RWPE1 (cell line): ENCODE measurements at regions not wholly inside any gene's neighbourhood (a gene's known extent, or its start where the extent isn't known, plus 50 kb on each side); places are given as distances from the start of the nearest gene placed in this dataset.

Experiments
- CTCF ChIA-PET: fragments of 350-600 bp; sonication (Branson Sonifier 250); formaldehyde crosslinking; extraction: SDS; loops from one replicate; lab custom pipeline; 2021; lab: Yijun Ruan, JAX
- POLR2A ChIA-PET: fragments of 400-600 bp; formaldehyde crosslinking; extraction: SDS; loops from one replicate; lab custom pipeline; 2020; ENCODE audit warnings: antibody characterized with exemption; ENCODE audit not compliant: low non-redundant PET; lab: Yijun Ruan, JAX
- DNase-seq: peaks from one replicate; pipeline ENCODE4 v3.0.0; 2012; ENCODE audit warnings: low spot score
- H3K27ac ChIP-seq: fragments of 450-650 bp; 2 replicates; pipeline ENCODE4 v1.5.1; 2017
- TF ChIP-seq, protein P1 (sequence below): fragments of 450-650 bp; conservative IDR thresholded peaks from 2 replicates; pipeline ENCODE4 v1.5.1; 2017; ENCODE audit warnings: low read depth, mild to moderate bottlenecking

DNA sequence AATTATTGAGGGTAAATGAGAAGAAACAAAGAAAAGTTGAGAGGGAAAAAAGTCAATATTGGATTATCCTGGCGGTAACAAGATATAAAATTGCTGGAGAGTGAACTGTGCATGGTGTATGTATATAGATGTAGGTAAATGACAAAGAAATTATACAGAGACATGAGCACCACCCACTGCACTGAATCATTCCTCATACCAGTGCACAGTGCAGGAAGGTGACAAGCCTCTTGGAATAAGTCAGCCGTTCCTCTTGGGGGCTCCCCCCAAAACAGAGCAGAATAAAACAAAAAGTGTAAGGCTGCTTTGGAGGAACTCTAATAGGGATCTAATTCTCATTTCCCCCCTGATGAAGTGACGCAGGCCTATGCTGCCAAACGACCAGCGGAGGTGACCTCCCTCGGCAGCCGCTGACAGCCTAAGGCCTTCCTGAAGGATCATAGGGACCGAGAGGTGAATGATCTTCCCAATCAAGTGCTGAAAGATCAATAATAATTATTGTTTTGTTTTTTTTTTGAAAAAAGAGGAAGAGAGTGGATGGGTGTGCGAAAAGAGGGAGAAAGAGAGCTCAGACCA is 245.0 kb downstream of the PSAT1 start:
- POLR2A ChIA-PET, result no interaction called here
- H3K27ac ChIP-seq, result no peak overlapping the region
- TF ChIP-seq, protein P1, sequence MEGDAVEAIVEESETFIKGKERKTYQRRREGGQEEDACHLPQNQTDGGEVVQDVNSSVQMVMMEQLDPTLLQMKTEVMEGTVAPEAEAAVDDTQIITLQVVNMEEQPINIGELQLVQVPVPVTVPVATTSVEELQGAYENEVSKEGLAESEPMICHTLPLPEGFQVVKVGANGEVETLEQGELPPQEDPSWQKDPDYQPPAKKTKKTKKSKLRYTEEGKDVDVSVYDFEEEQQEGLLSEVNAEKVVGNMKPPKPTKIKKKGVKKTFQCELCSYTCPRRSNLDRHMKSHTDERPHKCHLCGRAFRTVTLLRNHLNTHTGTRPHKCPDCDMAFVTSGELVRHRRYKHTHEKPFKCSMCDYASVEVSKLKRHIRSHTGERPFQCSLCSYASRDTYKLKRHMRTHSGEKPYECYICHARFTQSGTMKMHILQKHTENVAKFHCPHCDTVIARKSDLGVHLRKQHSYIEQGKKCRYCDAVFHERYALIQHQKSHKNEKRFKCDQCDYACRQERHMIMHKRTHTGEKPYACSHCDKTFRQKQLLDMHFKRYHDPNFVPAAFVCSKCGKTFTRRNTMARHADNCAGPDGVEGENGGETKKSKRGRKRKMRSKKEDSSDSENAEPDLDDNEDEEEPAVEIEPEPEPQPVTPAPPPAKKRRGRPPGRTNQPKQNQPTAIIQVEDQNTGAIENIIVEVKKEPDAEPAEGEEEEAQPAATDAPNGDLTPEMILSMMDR, result no peak
- CTCF ChIA-PET, result no interaction called here
- DNase-seq, result no peak

DNA sequence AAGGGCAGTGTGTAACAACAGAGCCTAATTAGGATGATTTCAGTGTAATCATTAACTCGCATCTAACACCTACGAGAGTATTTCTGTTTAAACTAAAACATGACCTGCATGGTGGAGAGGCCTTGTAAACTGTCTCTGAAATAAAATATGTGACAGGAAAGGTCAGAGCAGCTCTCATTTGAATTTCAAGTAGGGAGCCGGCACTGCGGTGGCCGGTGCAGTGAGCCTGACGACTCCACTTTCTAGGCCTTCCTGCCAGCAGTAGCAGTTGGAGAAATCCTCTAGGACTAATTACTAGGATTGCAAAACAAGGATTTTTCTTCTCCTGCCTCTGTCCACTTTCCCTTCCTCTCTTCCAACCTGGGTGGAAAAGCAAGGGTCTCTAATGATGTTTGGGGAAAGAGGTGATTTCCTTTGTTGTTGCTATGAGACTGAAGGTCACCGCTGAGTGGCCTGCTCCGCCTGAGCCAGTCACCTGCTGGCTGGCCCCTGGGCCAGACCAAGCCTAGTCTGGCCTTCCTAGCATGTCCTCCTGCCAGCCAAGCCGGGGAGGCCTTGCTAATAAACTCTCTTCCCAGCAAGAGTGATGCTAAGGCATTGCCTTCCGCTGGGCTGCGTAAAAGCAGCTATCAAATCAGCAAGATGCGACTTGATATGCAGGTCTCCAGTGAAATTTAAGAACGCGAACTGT is 245.7 kb downstream of the PSAT1 start:
- ChIA-PET CTCF (interaction anchor here (0.6 to 0.7 kb wide), 3 partner anchors 200 to 1835 kb away, joined by 3 to 4 read pairs (median 3); no protein-coding TSS in a partner anchor), POLR2A (no interaction called here)
- DNase-seq, result no peak
- TF ChIP-seq, protein P1, result no peak
- H3K27ac ChIP-seq, result no peak overlapping the region

DNA sequence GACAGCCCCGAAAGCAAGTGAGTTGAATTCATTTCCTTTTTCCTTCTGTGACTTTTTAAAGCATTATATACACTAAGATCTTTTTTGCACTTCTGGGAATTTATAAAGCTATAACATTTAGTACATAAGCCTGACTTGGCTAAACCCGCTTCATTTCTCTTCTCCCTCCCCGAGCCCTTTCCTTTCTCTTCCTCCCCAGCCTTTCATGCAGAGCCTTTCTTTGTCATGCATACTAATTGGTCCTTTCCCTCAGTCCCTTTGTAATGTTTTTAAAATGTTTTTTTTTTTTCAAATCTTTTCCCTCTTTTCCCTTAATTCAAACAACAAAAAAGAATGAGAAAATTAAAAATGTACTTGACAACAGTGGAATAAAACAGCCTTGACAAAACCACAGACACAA is 246.4 kb downstream of the PSAT1 start:
- no peak for DNase-seq
- H3K27ac ChIP-seq, result no peak overlapping the region
- ChIA-PET POLR2A (no interaction called here), CTCF (interaction anchor here (0.6 to 1.2 kb wide), 3 partner anchors 13 to 544 kb away, joined by 3 to 4 read pairs (median 3); no protein-coding TSS in a partner anchor)
- TF ChIP-seq, protein P1, result no peak

DNA sequence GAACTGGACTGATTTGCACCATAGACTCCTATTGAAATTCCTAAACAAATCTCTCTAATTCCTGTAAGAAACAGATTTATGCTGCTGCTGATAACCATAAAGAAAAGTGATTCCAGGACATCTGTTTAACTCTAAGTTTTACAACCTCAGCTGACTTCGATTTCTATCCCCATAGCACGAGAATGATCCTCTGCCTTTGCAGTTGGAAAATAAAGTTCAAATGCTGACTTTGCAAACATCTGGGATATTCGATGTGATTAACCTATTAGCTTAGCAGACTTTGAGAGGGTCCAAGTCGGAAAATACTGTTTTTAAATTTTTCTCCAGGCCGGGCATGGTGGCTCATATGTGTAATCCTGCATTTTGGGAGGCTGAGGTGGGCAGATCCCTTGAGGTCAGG is 247.3 kb downstream of the PSAT1 start:
- H3K27ac ChIP-seq, result no peak overlapping the region
- DNase-seq, result no peak
- POLR2A ChIA-PET, result no interaction called here
- CTCF ChIA-PET, result interaction anchor here (1.2 kb wide), 1 partner anchor 13 kb away, joined by 3 read pairs; no protein-coding TSS in a partner anchor
- TF ChIP-seq, protein P1, result no peak

DNA sequence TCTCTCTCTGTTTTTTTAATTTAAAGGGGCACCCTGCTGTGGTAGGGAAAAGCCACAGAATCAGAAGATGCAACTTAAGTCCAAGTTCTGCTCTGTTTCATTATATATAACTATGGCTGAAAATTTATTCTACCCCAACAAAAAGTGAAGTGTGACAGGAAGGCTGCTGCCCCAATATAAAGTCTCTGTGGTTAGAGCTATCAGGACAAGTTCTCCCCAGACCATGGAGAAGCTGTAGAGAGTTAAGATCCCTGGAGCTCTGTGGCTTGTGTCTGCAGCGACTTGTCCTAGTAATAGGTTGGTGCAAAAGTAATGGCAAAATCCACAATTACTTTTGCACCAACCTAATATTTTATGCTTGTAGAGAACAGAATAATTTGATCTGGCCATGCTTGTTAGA is 250.9 kb downstream of the PSAT1 start:
- no peak for DNase-seq
- ChIA-PET POLR2A (no interaction called here), CTCF (no interaction called here)
- H3K27ac ChIP-seq, result no peak overlapping the region
- TF ChIP-seq, protein P1, result no peak

DNA sequence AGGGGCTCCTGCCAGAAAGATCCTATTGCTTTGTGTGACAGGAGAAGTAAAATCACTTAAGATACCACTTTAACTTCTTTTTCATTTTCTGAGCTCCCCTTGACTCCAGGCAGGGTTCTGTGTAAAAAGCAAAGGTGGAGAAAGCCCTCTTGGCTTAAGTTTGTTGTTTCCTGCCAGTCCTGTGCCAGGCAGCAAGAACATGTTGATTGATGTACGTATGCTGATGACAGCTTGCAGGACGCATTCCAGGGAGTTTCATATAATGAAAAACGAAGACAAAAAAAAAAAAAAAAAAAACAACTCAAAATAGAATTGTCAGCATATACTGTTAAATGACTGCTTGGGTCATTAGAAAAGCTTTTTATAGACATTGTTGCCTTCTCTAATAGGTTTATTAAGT is 251.7 kb downstream of the PSAT1 start:
- ChIA-PET POLR2A (no interaction called here), CTCF (no interaction called here)
- H3K27ac ChIP-seq, result no peak overlapping the region
- DNase-seq, result no peak
- TF ChIP-seq, protein P1, result no peak
